ENCODE measurements at regions not wholly inside any gene's neighbourhood (a gene's known extent, or its start where the extent isn't known, plus 50 kb on each side); places are given as distances from the start of the nearest gene placed in this dataset.

DNA sequence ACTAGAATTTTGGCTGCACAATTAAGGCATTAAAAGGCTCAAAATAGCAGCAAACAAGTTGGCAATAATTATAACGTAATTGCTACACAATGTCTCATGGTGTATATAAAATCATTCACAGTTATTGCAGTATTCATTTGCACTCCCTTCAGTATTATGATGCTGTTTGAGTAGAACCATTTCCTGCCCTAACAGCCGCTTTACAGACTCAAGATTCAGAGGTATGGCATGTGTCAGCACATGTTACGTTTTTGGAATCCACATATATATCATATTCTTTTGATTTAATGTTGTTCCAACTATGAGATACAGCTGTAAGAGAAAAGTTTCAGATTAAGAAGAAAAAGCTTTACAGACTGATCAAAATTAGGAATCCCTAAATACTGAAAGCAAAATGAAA lies 56.3 kb upstream of the NCKAP5 start:
- TF ChIP-seq, protein P1, sequence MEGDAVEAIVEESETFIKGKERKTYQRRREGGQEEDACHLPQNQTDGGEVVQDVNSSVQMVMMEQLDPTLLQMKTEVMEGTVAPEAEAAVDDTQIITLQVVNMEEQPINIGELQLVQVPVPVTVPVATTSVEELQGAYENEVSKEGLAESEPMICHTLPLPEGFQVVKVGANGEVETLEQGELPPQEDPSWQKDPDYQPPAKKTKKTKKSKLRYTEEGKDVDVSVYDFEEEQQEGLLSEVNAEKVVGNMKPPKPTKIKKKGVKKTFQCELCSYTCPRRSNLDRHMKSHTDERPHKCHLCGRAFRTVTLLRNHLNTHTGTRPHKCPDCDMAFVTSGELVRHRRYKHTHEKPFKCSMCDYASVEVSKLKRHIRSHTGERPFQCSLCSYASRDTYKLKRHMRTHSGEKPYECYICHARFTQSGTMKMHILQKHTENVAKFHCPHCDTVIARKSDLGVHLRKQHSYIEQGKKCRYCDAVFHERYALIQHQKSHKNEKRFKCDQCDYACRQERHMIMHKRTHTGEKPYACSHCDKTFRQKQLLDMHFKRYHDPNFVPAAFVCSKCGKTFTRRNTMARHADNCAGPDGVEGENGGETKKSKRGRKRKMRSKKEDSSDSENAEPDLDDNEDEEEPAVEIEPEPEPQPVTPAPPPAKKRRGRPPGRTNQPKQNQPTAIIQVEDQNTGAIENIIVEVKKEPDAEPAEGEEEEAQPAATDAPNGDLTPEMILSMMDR (IDR thresholded peaks at IDR 0.05): no peak

DNA sequence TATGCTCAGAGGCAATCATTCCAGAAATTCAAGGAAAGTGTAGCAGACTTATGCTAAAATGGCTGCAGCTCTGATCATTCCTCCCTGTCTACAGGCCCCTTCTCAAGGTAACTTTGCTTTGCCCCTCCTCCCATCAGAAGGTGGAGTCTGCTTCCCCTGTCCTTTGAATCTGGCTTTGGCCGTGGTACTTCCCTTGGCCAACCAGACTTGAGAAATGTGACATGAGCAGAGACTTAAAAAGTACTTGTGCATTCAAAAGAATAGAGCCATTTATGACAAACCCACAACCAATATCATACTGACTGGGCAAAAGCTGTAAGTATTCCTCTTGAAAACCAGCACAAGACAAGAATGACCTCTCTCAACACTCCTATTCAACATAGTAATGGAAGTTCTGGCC lies 59.5 kb upstream of the NCKAP5 start:
- TF ChIP-seq, protein P1 (IDR thresholded peaks at IDR 0.05): no peak

DNA sequence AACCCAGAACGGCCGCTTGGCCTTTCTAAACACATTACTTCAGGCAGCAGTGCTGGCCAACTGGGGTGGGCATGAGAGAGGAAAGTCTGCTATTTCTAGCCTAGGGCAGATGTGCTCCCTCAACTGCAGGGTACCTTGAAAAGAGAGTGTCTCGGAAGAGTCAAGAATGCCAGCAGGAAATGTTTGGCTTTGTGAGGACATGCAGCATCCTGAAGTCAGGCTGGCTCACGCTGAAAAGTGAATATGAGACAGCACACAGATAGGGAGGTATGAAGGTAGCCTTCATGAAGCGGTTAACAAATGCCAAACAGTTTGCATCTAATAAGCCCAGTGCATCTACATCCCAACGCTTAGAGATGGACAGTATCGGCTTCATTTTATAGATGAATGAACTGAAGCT lies 65.0 kb upstream of the NCKAP5 start:
- TF ChIP-seq, protein P1 (IDR thresholded peaks at IDR 0.05): no peak

DNA sequence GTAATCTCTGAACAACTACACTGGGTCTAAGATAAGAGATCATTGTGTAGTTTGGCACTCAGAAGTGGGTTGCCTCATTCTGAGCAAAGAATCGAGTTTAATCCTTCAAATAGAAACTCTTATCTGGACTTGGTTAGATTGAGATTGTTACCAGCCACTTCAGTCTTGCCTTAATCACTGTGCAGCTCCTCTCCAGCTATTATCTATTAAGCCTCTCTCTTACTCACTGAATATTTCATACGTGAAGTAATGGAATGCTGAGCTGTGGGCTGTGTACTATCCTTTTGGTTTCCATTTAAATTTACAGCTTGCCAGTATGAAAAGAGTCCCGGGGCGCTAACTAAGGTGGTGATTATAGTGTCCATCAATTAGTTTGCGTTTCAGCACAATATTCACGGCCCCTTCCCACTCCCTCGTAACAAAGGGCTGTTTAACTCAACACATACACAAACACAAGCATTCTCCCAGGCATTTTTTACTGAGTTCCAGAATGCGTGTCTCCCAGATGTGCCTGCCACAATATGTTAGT lies 65.7 kb upstream of the NCKAP5 start:
- TF ChIP-seq, protein P1 (IDR thresholded peaks at IDR 0.05): no peak

DNA sequence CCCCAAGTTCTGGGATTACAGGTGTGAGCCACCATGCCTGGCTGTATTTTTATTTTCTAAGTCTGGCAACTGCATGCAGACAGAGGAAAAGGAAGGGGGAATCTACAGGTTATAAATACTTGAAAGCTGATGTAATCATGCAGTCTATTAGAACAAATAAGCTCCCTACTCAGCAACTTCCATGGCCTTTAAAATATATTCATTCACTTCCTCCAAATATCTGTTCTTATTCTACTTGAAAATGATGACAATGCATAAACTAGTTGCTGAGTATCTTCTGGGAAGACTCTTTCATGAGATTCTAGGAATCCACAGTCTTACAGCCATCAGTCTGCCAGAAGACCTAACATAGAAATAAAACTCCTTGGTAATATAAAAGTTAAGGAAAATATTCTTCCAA lies 66.9 kb upstream of the NCKAP5 start:
- TF ChIP-seq, protein P1 (IDR thresholded peaks at IDR 0.05): no peak

DNA sequence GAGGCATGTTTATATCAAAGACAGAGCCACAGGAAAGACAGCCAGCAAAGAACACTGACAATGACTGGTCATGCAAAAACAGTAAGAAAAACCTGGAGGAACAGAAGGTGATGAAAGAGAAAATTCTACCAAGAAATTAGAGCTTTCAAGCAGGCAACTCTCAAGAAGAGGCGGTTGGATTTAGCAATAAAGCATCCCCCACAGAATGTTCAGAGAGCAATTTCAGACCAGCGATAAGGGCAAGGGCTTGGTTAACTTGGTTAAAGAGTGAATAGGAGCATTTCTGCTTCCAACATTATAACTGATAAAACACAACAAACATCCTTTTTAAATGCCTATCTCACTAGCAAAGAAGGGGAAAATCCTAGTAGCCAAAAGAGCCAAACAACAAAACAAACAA lies 68.0 kb upstream of the NCKAP5 start:
- TF ChIP-seq, protein P1 (IDR thresholded peaks at IDR 0.05): no peak

DNA sequence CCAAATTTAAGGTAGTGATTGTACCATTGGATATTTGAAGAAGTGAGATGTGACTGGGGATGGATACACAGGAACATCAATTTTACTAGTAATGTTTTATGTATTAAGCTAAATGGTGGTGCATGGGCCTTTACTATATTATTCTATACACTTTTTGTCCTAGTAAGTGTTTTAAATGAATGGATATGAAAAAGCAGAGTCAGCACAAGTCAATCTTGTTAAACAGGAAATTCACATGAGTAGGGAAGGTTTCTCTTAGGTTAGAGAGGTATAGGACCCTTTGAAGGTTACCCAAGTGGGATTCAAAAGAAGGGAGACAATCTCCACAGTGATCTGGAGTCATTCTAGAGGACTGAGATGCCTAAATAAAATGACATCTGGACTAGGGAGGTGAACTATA lies 71.8 kb upstream of the NCKAP5 start:
- TF ChIP-seq, protein P1 (IDR thresholded peaks at IDR 0.05): no peak

DNA sequence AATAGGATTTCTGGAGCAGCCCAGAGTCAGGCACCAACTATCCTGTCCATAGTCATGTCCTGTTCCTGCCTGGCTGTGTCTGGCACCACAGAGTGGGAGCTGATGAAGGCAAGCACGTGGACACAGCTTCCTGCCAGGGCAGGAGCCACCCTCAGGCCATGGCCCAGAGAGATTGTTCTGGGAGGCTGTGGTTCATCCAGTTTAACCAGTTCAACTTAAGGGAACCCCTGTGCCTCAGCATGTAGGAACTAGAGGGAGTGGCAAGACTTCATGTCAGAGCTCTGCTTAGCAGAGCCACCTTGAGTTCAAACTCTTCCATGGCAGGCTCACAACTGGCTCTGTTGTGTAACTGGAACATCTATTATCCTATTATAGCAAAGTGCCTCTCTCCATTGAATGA lies 73.2 kb upstream of the NCKAP5 start:
- TF ChIP-seq, protein P1 (IDR thresholded peaks at IDR 0.05): peak; percentile 64
